Right renal pelvis (tissue), 4 donors: ENCODE measurements at regions not wholly inside any gene's neighbourhood (a gene's known extent, or its start where the extent isn't known, plus 50 kb on each side); places are given as distances from the start of the nearest gene placed in this dataset.

ENCODE experiments used
- DNase-seq, 4 donors: peaks; one replicate each; pipeline ENCODE4 v3.0.0-alpha.2; 2013; ENCODE audit warnings: low read depth in 4 of 4, low spot score in 3 of 4, missing footprints in 1 of 4

DNA sequence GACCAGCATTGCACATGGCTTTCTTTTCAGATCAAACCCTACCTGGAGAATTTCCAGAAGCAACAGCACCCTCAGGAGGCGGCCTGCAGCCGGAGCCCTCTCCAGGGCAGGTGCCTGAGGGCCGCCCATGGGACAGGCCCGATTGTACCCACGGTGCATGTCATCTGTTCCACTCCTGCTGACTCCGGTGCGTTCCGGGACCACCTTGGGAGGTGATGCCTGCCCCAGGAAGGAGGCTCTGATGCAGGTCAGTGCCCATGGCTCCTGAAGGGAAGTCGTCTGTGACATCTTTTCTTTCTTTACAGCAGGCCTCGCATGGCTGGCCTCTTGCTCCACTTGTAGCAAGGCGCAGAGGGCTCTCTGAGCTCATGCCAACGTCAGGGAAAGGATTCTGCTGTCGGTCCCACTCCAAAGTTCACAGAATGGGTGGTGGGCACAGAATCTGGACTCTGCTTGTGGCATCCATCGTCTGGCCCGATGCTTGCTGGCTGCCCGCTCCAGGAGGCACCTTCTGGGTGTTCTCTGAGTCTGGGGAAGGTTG, 160.7 kb upstream of the RTL1 start:
- no peak for DNase-seq

DNA sequence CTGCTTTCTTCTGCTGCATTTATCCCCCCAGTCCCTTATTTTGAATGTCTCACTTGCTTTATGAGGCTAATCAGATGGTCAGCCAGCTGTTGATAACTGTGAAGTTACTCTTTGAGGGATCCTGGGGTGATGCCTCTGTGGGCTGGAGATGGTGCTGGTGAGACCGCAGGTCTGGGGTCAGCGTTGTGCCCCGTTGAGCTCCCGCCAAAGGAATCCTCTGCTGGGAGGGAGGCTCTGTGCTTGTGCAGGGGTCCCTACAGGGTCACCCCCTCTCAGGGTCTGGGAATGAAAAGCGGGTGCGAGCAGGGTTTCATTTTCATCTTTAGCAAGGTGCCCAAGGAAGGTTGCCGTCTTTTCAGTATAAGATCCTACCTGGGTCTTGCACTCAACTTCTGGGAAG, 161.2 kb upstream of the RTL1 start:
- no peak for DNase-seq

DNA sequence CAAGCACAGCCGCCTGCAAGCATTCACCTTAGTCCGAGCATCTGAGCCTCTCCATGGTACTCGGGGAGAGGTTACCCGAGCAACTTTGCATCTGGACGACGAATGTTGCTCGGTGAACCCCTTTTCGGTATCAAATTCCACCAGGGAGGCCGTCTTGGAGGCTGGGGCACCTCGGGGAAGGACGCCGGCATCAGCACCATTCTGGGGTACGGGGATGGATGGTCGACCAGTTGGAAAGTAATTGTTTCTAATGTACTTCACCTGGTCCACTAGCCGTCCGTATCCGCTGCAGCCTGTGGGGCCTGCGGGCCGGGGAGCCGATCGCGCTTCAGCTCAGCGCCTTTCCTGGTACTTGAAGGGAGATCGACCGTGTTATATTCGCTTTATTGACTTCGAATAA, 161.7 kb upstream of the RTL1 start:
- no peak for DNase-seq

- DNase-seq: no peak
These were observed 162.5 kb upstream of the RTL1 start for GRCh38 chr14:101065696-101066694.

- no peak for DNase-seq
These were observed 163.4 kb upstream of the RTL1 start for GRCh38 chr14:101066826-101067510.

GRCh38 chr14:101068313-101069227, 165.0 kb upstream of the RTL1 start:
- no peak for DNase-seq

- DNase-seq: no peak
These were observed 165.7 kb upstream of the RTL1 start for GRCh38 chr14:101069228-101069549.

DNA sequence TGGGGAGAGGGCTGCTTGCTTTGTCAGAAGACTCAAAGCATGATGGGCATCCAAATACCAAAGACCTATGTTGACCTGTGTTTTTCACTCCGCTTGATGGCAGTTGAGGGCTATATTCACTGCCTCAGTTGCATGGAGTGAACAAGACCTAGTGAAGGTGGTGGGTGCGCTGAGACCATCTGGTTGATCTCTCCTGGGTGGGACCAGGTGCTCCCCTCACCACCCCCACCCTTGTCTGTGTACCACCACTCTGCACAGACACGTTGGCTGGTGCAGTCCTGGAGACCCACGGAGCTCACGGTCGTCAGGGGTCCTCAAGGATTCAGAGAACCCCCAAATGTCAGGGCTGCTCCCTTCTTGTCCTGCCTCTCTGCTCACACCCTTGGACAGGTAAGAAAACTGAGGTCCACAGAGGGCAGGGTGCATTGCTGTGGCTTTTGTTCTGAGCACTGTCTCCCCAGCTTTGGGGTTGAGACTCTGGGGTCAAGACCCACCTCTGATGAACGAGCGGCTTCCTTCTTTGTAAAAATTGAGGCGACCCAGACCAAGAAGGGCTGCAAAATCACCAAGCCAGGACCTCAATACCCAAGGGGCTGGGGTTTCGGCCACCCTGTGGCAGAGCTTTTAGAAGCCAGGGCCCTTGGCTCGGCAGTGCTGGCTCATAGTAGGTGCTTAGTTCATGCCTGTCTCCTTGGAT, 166.3 kb upstream of the RTL1 start:
- DNase-seq: no peak

DNA sequence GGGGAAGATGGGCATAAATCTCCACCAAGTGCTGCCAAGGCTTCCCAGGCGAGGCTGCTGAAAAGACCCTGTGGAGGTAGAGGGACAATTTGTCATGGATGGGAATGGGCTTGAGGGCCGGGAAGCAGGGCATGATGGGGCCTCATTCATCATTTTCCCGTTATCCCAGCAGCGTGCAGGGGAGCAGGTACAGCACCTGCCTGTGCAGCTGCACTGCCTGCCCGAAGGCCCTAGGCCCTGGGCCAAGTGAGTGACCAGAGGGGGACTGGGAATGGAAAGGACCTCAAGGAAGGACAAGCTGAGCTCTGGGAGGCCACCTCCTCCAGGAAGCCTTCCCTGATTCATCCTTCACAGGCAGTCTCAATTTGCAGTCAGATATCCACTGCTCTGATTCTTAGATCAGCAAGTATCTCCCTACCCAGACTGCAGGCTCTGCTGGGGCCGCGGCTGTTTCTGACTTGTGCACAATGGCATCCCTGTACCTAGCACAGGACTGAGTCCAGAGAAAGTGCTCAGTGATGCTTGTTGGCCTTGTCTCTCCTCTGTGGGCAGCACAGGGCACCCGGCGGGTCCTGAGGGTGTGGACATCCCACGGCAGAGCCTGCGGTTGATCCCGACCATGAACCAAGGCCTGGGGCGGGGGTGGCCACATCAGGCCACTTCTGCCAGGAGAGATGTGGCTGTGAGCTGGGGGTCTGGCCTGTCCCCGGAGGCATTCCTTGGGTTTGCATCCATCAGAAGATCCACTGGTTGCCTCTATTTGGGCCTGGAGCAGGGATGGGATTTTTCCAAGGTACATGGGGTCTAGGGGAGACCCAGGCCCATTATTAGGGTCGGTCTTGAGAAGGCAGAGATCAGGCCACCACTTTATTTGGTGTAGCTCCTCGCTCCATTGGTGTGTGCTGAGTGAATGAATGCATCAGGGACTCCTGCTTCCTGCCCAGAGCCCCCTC, 167.3 kb upstream of the RTL1 start:
- no peak for DNase-seq

DNA sequence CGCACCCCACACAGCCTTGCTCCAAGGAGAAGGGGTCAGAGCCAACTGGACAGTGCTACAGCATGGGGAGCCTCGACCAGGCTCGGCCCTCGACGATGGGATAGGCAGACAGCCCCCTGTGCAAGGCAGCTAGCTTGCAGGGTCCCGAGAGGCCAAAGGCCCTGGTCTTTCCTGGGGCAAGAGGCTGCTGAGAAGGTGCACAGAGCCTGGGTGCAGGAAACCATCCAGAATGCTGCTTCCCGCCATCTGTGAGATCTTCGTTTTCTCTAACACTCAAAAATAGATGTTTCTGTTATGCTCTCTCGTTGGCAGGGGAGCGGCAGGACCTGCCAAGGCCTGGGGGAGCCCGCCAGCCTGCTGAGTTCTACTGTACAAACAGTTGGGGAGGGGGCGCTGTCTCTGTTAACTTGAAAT, 168.0 kb upstream of the RTL1 start:
- no peak for DNase-seq

DNA sequence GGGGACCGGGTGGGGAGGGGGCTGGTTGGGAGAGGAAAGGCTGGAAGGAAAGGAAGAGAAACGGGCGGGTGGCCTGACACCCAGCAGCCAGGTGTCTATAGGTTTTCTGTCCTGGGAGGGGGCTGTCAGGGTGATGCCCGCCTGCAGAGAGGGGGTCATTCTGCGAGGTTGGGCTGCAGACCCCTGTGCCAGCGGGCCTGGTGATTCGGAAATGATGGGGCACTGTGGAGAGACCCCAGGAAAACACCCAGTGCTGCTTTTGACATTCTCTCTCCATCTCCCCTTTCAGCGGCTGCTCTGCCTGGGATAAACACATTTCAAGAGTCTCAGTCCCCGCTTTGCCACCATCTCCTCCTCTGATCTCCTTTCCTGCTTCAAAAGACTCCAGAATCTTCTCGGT, 168.5 kb upstream of the RTL1 start:
- no peak for DNase-seq

- DNase-seq: no peak
These were observed 169.0 kb upstream of the RTL1 start for GRCh38 chr14:101072531-101072930.

DNA sequence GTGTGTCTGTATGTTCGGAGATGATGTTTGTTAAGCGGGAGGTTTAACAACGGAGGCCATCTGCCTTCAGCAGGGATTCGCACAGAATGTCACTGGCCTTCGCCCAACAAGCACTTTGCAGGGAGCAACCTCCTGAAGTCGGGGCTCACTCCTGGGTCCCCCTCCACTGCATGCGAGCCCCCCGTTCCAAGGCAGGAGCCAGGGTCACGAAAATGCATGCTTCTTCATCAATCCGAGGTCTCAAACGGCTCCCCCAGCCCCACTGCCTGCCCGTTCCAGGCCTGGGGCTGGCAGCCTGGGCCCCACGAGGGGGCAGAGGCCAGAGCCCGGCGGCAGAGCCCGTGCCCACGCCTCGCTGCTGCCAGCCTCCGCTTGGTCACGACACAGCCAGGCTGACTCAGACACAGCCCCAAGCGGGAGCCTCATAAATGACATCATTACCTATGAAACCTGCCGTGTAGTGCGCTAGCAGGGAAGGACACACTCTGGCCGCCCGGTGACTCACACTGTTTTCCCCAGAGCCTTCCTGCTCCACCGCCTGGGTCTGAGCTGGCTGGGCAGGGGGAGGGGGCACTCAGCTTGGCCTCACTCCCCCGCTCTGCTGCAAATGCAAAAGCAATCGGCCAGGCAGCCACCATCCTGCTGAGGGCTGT, 169.5 kb upstream of the RTL1 start:
- peak; percentile 38 to 73 (median 60) for DNase-seq

GRCh38 chr14:101073598-101073965, 170.1 kb upstream of the RTL1 start:
- DNase-seq: no peak

- no peak for DNase-seq
These were observed 170.9 kb upstream of the RTL1 start for GRCh38 chr14:101074196-101075024.

DNA sequence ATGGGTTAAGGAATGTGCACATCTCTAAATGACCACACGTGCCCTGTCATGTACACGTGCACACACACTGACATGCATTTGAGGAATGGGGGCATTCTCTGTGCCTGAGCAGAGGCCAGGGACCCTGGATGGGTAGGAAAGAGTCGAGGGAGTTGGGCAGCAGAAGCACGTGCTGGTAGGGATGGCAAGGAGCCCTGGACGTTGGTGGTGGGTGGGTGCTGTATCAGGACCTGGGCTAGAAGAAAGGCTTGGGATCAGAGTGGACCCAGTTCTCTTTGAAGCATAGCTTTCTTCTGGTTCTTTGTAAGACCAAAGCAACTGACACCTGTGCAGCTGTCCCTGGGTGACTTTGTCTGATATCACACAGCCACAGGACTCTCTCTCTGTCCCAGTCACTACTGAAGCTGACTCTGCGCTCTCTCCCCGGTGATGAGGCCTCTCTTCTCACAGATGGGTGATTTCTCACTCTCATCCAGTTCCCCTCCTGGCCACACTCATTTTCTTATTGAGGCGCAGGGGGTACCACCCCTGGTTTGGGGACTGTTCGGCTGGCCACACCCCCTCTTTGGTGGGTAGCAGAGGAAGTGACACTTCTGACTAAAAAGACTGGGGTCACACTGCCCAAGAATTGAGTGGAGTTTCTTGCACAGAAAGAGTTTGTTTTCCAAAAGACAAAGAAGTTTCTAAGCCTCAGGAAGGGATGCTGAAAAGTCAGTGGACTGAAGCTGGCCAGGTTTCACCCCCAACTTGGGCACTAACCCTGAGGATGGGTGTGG, 171.7 kb upstream of the RTL1 start:
- DNase-seq: no peak
